ENCODE measurements at regions not wholly inside any gene's neighbourhood (a gene's known extent, or its start where the extent isn't known, plus 50 kb on each side); places are given as distances from the start of the nearest gene placed in this dataset.

DNA sequence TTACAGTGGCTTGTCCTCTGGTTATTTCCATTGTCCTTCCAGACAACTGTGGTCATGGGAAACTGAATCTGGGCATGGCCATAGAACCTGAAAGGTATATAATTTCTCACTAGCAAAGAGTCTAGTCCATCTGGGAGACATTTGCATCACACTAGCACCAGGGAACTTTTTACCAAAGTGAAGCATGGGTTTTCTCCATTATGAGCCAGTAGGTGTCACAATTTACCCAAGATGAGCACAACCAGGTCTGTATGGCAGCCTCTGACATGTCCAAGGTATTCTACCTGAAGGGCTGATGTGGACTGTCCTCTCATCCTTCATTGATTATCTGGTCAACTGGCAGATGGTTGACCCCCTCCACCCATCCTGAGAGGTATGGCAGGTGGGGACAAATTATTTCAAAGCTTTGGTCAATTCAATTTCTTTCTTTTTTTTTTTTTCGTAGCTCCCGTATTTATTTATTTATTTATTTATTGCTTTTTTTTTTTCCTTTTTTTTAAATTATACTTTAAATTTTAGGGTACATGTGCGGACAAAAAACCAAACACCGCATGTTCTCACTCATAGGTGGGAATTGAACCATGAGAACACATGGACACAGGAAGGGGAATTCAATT is 425.9 kb downstream of the TMEM135 start:
- TF ChIP-seq POLR2A (IDR thresholded peaks at IDR 0.05) (no peak), CTCF (IDR thresholded peaks at IDR 0.05 in 4 of 5, conservative IDR thresholded peaks at IDR 0.05 in 1 of 5) (no peak)
